ENCODE measurements at regions not wholly inside any gene's neighbourhood (a gene's known extent, or its start where the extent isn't known, plus 50 kb on each side); places are given as distances from the start of the nearest gene placed in this dataset.
A peak's percentile ranks its signal among the peaks of the same experiment; 100 is the strongest.

GRCh38 chr7:136530831-136531230 is 337.6 kb upstream of the CHRM2 start:
- Histone ChIP-seq H3K36me3 (no peaks in the 10 kb centered on the region), H3K27me3 (no peaks in the 10 kb centered on the region), H3K9me3 (no peaks in the 10 kb centered on the region), H3K27ac (no peak overlapping the region), H3K4me1 (peaks cover 0 to 4% (median 0%) of the 10 kb centered on the region in 4 donors), H3K4me3 (no peak overlapping the region)
- intact Hi-C loops (cut with DNase I; ENCODE audit: low total_unique reads) = no loop called here
- in situ Hi-C loops (cut with MboI; ENCODE audit: low pct_ligation_motif_present in 1 of 4, low pct_unique_long_range_greater_than_20kb in 1 of 4, low sequenced_read_pairs in 3 of 4) = no loop called here
- TF ChIP-seq POLR2AphosphoS5 (IDR thresholded peaks at IDR 0.05) = no peak
- no peak for TF ChIP-seq CTCF (IDR thresholded peaks at IDR 0.05)
- no peak for TF ChIP-seq POLR2A (IDR thresholded peaks at IDR 0.05)
- no peak for TF ChIP-seq EP300 (IDR thresholded peaks at IDR 0.05; ENCODE audit: low read depth)
- no peak for DNase-seq

- 37 to 71% methylated on average over 1 to 2 of the region's 2 CpGs for WGBS, 2 donors (ENCODE audit: low coverage in 1 of 2)
- H3K4me3 ChIP-seq = no peak overlapping the region
- in situ Hi-C loops (cut with MboI; ENCODE audit: low pct_ligation_motif_present in 1 of 4, low pct_unique_long_range_greater_than_20kb in 1 of 4, low sequenced_read_pairs in 3 of 4) = no loop called here
- intact Hi-C loops (cut with DNase I; ENCODE audit: low total_unique reads) = no loop called here
- TF ChIP-seq POLR2A (IDR thresholded peaks at IDR 0.05) (no peak), CTCF (IDR thresholded peaks at IDR 0.05) (no peak), POLR2AphosphoS5 (IDR thresholded peaks at IDR 0.05) (no peak), EP300 (IDR thresholded peaks at IDR 0.05; ENCODE audit: low read depth) (no peak)
- H3K27me3 ChIP-seq = no peaks in the 10 kb centered on the region
- no peak for DNase-seq
- no peaks in the 10 kb centered on the region for H3K9me3 ChIP-seq
- no peaks in the 10 kb centered on the region for H3K36me3 ChIP-seq
- peak overlapping the region in 1 of 4 donors; percentile 17 for H3K27ac ChIP-seq
- peaks cover 0 to 4% (median 0%) of the 10 kb centered on the region in 4 donors for H3K4me1 ChIP-seq
These were observed 340.1 kb upstream of the CHRM2 start for GRCh38 chr7:136528329-136528728.

- intact Hi-C loops (cut with DNase I; ENCODE audit: low total_unique reads) (no loop called here), in situ Hi-C loops (cut with MboI; ENCODE audit: low pct_ligation_motif_present in 1 of 4, low pct_unique_long_range_greater_than_20kb in 1 of 4, low sequenced_read_pairs in 3 of 4) (no loop called here)
- Histone ChIP-seq H3K27ac (peak overlapping the region in 1 of 4 donors; percentile 17), H3K36me3 (no peaks in the 10 kb centered on the region), H3K4me3 (no peak overlapping the region), H3K27me3 (no peaks in the 10 kb centered on the region), H3K4me1 (peaks cover 0 to 4% (median 0%) of the 10 kb centered on the region in 4 donors), H3K9me3 (no peaks in the 10 kb centered on the region)
- DNase-seq = no peak
- TF ChIP-seq CTCF (IDR thresholded peaks at IDR 0.05) (no peak), POLR2A (IDR thresholded peaks at IDR 0.05) (no peak), EP300 (IDR thresholded peaks at IDR 0.05; ENCODE audit: low read depth) (no peak), POLR2AphosphoS5 (IDR thresholded peaks at IDR 0.05) (no peak)
- WGBS, 2 donors (ENCODE audit: low coverage in 1 of 2) = 100% methylated on average over 1 of the region's 1 CpG; no CpG with 5 or more reads in 1 of the 2 donors
These were observed 340.9 kb upstream of the CHRM2 start for GRCh38 chr7:136527554-136527953.

GRCh38 chr7:136526408-136527105 is 341.9 kb upstream of the CHRM2 start:
- DNase-seq = no peak
- Histone ChIP-seq H3K9me3 (no peaks in the 10 kb centered on the region), H3K36me3 (no peaks in the 10 kb centered on the region), H3K27ac (no peak overlapping the region), H3K27me3 (no peaks in the 10 kb centered on the region), H3K4me1 (peaks cover 0 to 4% (median 0%) of the 10 kb centered on the region in 4 donors), H3K4me3 (no peak overlapping the region)
- 91% methylated on average over 7 of the region's 7 CpGs; no CpG with 5 or more reads in 1 of the 2 donors for WGBS, 2 donors (ENCODE audit: low coverage in 1 of 2)
- in situ Hi-C loops (cut with MboI; ENCODE audit: low pct_ligation_motif_present in 1 of 4, low pct_unique_long_range_greater_than_20kb in 1 of 4, low sequenced_read_pairs in 3 of 4) = no loop called here
- intact Hi-C loops (cut with DNase I; ENCODE audit: low total_unique reads) = no loop called here
- no peak for TF ChIP-seq POLR2AphosphoS5 (IDR thresholded peaks at IDR 0.05)
- TF ChIP-seq CTCF (IDR thresholded peaks at IDR 0.05) = no peak
- TF ChIP-seq POLR2A (IDR thresholded peaks at IDR 0.05) = no peak
- no peak for TF ChIP-seq EP300 (IDR thresholded peaks at IDR 0.05; ENCODE audit: low read depth)

All from transverse colon (tissue), 4 donors.